HEK293 (cell line): ENCODE measurements at regions not wholly inside any gene's neighbourhood (a gene's known extent, or its start where the extent isn't known, plus 50 kb on each side); places are given as distances from the start of the nearest gene placed in this dataset.

Experiments
- CTCF ChIP-seq: fragments of 450-650 bp; formaldehyde crosslinking; IDR thresholded peaks from 2 replicates; pipeline ENCODE4 v1.5.1; 2016; ENCODE audit warnings: missing biosample characterization, missing genetic modification characterization
- ZBTB48 ChIP-seq: fragments of 450-650 bp; formaldehyde crosslinking; IDR thresholded peaks from 2 replicates; pipeline ENCODE4 v1.5.1; 2016; ENCODE audit warnings: missing biosample characterization, missing genetic modification characterization
- ZFP3 ChIP-seq: fragments of 450-650 bp; formaldehyde crosslinking; IDR thresholded peaks from 2 replicates; pipeline ENCODE4 v1.5.1; 2016; ENCODE audit warnings: low read depth, missing biosample characterization, missing genetic modification characterization
- ZNF24 ChIP-seq: fragments of 450-650 bp; formaldehyde crosslinking; IDR thresholded peaks from 2 replicates; pipeline ENCODE4 v1.5.1; 2016; ENCODE audit warnings: missing biosample characterization, missing genetic modification characterization
- ZNF280C ChIP-seq: fragments of 450-650 bp; formaldehyde crosslinking; IDR thresholded peaks from 2 replicates; pipeline ENCODE4 v1.5.1; 2016; ENCODE audit warnings: missing biosample characterization, missing genetic modification characterization
- ZNF292 ChIP-seq: fragments of 450-650 bp; formaldehyde crosslinking; IDR thresholded peaks from 2 replicates; pipeline ENCODE4 v1.5.1; 2016; ENCODE audit warnings: low read depth, missing biosample characterization, missing genetic modification characterization, borderline replicate concordance
- ZNF398 ChIP-seq: fragments of 450-650 bp; formaldehyde crosslinking; IDR thresholded peaks from 2 replicates; pipeline ENCODE4 v1.5.1; 2017; ENCODE audit warnings: missing biosample characterization, missing genetic modification characterization

- TF ChIP-seq CTCF (tag by site-specific recombination) = no peak
- no peak for TF ChIP-seq ZNF398 (tag by site-specific recombination)
- no peak for TF ChIP-seq ZBTB48
- no peak for TF ChIP-seq ZNF292
- TF ChIP-seq ZFP3 (tag by site-specific recombination) = no peak
- no peak for TF ChIP-seq ZNF280C (tag by site-specific recombination)
- no peak for TF ChIP-seq ZNF24 (tag by site-specific recombination)
These were observed 243.9 kb downstream of the CDCA7 start for GRCh38 chr2:173598525-173598924.
